Stimulated activated CD8-positive, alpha-beta memory T cell treated with anti-CD3 and anti-CD28 coated beads, Interleukin-15, amount 100 ng/mL, for 48 hours (primary cell): ENCODE measurements at regions not wholly inside any gene's neighbourhood (a gene's known extent, or its start where the extent isn't known, plus 50 kb on each side); places are given as distances from the start of the nearest gene placed in this dataset.

ENCODE experiments used
- DNase-seq, 2 donors: peaks; one replicate each; pipeline ENCODE4 v3.0.0-alpha.2; 2020; ENCODE audit warnings: low read depth in 2 of 2

DNA sequence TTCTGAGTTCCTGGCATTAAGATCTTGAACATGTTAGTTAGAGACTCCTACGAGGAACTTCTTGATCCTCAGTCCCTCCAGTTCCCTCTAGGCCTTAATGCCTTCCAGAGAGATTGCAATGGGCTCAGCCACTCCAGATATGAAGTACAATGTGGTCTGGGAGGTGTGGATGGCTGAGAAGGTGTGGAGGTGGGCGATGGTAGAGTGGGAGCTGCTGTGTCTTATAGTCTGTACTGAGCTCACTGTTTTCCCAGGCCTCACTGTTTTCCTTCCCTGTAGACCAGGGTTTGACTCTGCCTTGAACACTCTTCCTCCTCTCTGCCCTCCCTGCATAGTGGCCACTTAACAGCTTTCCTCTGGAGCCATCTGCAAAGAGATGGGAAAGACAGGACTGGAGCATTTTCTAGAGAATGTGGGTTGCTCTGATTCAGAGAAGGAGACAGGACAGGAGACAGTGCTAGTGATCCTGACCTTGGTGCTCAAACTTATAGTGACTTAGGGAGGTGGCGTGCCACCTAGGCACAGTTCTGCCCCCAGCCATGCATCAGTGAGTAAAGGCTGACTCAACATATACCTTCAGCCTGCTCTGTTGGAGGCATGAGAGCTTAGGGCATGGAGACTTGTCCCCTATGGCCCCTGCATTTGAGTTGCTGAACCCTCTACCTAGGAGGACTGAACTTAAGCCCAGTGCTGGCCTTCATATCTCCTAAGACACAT is 129.7 kb downstream of the TDRD15 start:
- DNase-seq, result no peak

DNA sequence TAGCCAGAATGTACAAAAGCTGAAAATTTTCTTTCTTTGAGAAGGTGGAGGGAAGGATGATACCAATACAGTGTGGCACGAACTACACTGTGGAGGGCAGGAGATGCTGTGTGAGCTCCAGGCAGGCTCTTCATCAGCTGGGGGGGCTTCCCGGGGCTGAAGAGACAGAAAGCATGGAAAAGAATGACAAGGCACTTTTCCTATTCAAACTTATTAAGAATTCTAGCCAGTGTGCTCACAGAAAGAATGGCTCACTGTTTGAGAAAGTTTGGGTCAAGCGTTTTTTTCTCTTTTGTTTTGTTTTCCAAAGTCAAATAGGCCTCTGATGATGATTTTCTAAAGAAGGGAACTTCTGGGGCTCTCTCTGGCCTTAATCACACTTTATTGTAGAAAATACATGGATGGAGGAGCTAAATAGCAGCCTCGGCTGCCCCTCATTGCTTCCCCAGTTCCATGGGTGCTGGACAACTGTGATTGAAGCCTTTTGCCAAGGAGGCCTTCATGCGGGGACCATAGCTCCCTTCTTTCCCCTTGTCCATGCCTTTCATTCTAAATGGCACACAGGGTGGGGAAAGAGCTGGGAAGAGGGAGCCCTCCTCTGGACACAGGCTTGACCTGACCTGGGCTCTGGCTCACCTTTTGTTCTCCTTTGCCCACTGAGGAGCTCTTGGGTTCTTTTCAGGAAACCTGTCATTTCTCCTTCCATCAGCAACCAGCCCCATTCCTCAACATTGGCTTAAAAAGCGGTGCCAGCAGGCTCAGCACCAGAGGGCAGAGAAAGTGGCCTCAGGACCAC is 130.6 kb downstream of the TDRD15 start:
- DNase-seq, result no peak

GRCh38 chr2:21256006-21256405 is 132.2 kb downstream of the TDRD15 start:
- DNase-seq, result no peak

GRCh38 chr2:21257621-21258020 is 133.9 kb downstream of the TDRD15 start:
- no peak for DNase-seq

GRCh38 chr2:21258082-21258481 is 134.3 kb downstream of the TDRD15 start:
- no peak for DNase-seq

DNA sequence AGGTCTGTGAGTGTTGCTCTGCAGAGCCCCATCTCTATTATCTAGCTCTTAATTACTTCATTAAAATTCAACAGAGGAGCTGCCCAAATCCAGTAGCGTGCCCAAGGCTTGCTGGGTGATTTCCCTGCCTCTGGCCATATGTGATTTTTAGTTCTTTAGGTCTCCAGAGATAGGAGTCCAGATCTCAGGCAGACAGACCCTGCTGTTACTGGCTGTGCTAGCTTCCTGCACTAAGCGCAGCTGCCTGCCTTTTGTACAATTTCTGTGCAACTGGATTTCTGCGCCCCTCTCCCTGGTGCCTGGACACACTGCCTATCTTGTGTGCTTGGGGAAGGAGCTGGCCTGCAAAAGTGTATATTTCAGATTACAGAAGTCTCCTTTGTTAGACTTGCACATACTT is 136.5 kb downstream of the TDRD15 start:
- DNase-seq, result no peak

GRCh38 chr2:21261591-21261990 is 137.8 kb downstream of the TDRD15 start:
- no peak for DNase-seq

- DNase-seq, result no peak
Observed at GRCh38 chr2:21262426-21262940, 138.7 kb downstream of the TDRD15 start.

DNA sequence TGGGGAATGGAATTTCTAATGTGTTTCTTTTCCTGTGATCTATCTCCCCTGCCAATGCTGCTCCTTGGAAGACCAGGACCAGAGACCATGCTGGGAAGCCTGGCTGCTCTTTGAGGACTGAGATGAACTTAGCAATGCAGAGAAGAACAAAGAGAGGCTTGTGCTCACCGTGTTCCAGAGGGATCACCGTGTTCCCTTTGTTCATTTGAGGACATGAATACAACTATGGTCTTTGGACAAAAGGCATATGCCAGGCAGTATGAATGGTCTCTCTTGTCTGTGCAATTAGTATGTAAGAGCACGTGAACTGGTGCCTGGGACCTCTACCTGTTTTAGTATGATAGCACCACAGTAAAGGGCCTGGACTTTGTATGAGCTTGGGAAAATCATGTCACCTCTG is 139.9 kb downstream of the TDRD15 start:
- no peak for DNase-seq

DNA sequence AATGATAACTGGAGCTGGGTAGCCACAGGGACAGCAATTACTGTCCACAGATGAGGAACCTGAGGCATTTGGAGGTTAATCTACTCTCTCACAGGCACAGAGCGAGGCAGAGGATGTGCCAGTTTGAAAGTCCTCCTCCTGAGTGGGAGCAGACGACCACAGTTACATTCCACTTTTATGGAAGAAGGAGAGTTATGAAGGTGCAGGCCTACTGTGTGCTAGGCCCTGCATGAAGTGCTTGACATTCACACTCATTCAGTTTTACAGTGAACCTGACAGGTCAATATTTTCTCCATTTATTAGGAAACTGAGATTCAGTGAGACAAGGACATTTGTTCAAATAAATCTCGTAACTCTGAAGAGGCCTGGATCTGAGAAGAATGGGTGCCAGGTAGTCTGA is 142.0 kb downstream of the TDRD15 start:
- no peak for DNase-seq

DNA sequence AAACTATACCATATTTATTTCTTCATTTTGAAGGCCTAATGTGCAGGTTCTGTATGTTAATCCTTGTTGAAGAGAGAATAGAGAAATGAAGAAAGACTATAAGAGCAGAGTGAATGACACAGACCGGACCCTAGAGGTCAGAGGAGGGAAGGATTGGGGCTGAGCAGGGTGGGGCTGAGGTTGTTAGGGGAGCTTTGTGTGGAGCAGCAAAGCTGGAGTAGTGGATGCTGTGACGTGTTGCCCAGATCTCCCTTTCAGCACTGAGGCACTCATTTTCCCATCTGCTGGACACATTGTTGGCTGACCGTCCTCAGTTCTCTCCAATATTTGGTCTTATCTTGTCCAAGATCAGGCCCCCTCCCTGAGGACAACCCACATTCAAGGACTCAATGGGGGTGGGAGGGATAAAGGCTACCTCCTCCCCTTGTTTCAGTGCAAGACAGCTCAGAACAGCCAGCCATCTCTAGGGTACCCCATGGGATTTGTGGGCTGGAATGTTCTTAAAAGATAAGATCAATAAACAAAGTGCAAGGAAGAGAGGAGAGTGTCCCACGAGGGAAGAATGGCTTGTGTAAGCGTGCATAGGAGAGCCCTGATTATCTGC is 143.6 kb downstream of the TDRD15 start:
- no peak for DNase-seq

DNA sequence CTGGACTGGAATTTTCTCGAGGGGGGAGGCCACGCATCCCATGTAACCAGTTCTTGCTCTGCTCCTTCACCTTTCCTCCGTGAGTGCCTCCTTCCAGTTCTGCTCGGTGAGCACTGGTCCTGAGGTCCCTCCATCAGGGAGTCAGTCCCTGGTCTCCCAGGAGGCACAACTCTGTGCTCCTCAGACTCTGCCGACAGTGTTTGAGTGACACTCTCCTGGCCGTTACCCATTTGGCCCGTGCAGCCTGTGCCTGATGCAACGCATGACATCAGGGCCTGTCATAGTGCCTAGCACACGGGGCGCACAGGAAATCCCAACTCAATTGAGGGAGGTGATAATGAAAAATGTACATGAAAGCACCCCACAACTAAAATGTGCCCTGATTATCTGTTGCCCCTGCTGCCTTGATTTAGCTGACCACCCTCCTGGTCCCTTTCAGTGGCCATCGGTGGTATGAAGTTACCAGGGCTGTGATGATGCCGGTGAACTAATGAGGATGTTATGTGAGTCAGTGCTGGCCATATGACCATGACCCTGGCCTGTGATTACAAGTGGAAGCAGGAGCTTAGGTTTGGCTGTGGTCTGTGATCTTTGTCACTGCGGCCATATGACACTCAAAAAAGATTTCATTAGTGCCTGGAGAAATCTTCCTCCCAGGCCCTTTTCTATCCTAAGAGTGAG is 144.6 kb downstream of the TDRD15 start:
- DNase-seq, result no peak

DNA sequence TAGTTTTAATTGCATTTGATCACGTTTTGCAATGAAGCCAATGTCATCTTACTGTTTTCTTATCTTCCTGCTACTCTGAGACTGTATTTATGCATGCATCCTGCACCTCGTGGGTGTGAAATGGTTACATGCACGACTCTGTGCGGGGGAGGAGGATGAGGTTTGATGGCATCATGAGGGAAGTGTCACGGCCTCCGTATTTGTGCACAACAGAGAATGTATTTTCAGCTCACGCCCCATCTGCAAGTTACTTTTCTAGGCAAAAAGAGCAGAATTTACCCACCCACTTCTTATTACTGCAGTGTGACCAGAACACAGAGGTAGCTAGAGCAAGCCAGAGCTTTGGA is 145.1 kb downstream of the TDRD15 start:
- DNase-seq, result no peak

- no peak for DNase-seq
Observed at GRCh38 chr2:21269382-21269781, 145.6 kb downstream of the TDRD15 start.

DNA sequence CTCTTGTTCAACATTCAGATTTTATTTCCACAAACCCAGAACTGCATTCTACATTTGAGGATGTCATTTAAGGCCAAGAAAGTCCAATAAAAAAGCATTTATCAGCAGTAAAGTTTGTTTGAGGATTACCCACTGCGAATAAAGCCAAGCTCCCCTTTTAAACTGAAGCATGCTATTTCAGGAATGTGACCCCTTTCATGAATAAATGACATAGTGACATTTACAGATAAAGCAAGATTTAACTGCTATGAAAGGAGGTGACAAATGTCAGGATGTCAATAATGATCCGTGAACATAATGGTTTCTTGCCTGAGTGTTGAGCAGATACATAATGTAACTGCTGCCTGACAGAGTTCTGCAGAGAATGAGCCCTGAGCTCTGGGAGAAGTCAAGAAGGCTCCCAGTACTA is 146.3 kb downstream of the TDRD15 start:
- DNase-seq, result no peak

GRCh38 chr2:21270708-21271122 is 146.9 kb downstream of the TDRD15 start:
- no peak for DNase-seq

DNA sequence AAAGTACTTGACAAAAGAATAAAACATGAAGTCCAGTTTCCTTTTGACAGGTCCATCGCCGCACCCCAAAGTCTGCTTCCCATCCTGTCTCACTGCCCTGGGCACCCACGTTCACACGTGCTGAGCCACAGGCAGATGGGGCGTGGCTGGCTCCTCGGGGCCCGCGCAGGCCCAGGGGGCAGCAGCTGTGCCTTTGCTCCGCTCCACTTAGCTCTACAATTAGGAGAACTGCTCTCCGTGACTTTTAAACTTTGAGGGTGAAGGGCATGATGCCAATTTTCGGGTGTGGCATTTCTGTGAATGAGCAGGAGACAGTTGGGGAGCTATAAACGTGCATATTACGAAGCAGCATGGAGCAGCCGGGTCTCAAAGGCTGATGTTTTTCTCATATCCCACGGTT is 152.4 kb downstream of the TDRD15 start:
- no peak for DNase-seq

DNA sequence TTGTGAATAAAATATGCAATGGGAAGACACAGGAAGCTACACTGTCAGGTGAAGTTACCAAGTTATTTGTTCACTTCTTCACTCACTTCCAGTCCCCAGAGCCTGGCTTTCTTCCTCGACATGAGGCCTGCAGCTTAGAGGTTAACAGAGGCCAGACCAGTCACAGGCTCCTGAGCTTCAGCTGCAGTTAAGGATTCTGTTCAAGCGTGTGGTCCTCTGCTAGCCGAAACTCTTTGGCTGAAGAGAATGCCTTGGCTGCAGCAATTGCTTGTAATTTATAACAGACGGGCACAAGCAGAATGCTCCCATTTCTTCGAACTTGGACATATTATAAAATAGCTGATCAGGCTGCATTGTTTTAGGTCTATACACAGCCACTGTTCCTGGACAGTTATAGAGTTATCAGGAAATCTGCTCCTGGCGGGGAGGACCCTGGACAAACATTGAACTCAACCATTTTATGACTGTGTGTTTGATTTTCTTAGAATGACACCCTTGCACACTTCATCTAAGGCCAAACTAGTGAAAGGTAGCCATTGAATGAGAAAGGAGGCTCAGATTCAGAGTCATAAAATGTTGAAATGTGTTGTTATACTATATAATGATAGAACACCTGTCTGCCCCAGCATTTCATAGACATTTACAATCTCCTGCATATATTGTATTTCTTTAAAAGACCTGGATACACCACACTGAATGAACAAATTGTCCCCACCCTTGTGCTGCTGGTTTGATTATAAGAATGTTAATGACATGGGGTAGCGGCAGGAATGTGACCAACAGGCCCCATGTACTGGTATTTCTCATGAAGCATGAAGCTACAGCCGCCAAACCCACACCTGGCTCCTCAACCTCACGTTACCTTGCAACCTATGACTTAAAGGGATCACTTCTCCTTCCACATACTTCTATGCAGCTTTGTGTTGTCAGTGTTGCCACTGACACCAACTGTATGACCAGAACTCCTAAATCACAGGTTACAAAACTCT is 153.6 kb downstream of the TDRD15 start:
- DNase-seq, result no peak

DNA sequence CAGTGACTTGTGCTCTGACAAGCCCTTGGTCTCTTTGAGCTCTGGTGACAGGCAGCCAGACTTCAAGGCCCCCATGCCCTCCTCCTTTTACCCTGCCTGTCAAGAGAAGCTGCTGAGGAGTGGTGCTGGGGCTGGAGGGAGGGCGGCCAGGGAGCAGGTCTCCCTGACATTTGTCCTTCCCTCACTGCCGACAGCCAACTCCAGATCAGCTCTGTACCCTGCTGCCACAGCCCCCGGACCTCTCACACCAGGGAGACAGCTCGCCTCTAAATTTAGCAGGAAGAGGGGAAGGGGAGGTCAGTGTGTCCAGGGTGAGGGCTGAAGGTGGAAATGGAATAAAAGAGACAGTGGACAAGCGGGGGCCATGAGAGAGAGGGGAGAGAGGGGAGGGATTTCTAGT is 155.8 kb downstream of the TDRD15 start:
- no peak for DNase-seq

GRCh38 chr2:21280793-21281192 is 157.0 kb downstream of the TDRD15 start:
- DNase-seq, result no peak

GRCh38 chr2:21281384-21281783 is 157.6 kb downstream of the TDRD15 start:
- no peak for DNase-seq
